ENCODE measurements at regions not wholly inside any gene's neighbourhood (a gene's known extent, or its start where the extent isn't known, plus 50 kb on each side); places are given as distances from the start of the nearest gene placed in this dataset.
A peak's percentile ranks its signal among the peaks of the same experiment; 100 is the strongest.

DNA sequence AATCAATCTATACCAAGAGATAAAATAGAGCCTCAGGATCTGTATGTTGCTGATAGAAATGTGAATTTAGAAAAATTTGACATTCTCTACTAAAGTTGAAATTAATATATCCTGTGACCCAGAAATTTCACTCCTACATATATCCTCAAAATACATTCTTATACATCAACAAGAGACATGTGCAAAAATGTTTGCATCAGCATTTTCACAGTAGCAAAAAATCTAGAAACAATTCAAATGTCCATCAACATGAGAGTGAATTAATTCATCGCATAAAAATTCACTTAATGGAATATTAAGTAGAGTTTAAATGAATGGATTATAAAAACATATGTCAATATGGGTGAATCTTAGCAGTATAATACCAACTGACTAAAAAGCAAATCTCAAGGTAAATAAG is 80.8 kb downstream of the GPR65 start:
- Histone ChIP-seq H3K79me2 (ENCODE audit: control insufficient read depth, insufficient read depth, low read length) (no peaks in the 10 kb centered on the region), H3K4me2 (ENCODE audit: insufficient read depth, low read length) (no peak overlapping the region), H3K9me3 (replicated peaks; ENCODE audit: control insufficient read depth, insufficient read depth, low read depth, low read length) (no peaks in the 10 kb centered on the region), H3K27ac (ENCODE audit: extremely low read depth, low read depth, low read length) (no peak overlapping the region), H2AFZ (ENCODE audit: low read depth, low read length) (no peak overlapping the region), H3K36me3 (ENCODE audit: control insufficient read depth, insufficient read depth, low read length) (no peaks in the 10 kb centered on the region), H3K9me1 (ENCODE audit: control insufficient read depth, insufficient read depth, low read length) (no peaks in the 10 kb centered on the region), H3K4me3 (no peak overlapping the region), H3K4me1 (replicated peaks in 1 of 2; ENCODE audit: control insufficient read depth in 2 of 2, insufficient read depth in 2 of 2, low read length in 2 of 2) (no peaks in the 10 kb centered on the region), H3K27me3 (ENCODE audit: control insufficient read depth in 2 of 2, insufficient read depth in 2 of 2, low read length in 2 of 2) (no peaks in the 10 kb centered on the region), H4K20me1 (replicated peaks; ENCODE audit: control insufficient read depth, insufficient read depth, low read length) (no peaks in the 10 kb centered on the region), H3K9ac (ENCODE audit: insufficient read depth in 1 of 2, low read depth in 2 of 2, low read length in 2 of 2) (no peak overlapping the region)
- intact Hi-C loops (cut with micrococcal nuclease) = no loop called here
- TF ChIP-seq ZNF165 (CRISPR knock-in tag; IDR thresholded peaks at IDR 0.05; ENCODE audit: borderline replicate concordance) = no peak
- peak; percentile 34; the same call in 1 of the 2 replicates for TF ChIP-seq MAFF (IDR thresholded peaks at IDR 0.05; ENCODE audit: low read length)
- TF ChIP-seq ZNF316 (IDR thresholded peaks at IDR 0.05) = peak; percentile 29; the same call in 1 of the 2 replicates
- WGBS (ENCODE audit: insufficient coverage, low coverage, missing lambda C conversion rate) = 0% methylated on average over 1 of the region's 1 CpG
- in situ Hi-C loops (cut with MboI) = no loop called here
- CTCF ChIA-PET (ENCODE audit: low intra/inter-chr PET ratio) = no interaction called here
- FAIRE-seq = no peak
- no peak for DNase-seq (ENCODE audit: extremely low read depth in 1 of 4, low spot score in 3 of 4)
- no peak for ATAC-seq
- POLR2A ChIA-PET = no interaction called here
- BruUV-seq (replicated peaks) = no TSS peak

- CTCF ChIA-PET (ENCODE audit: low intra/inter-chr PET ratio) = no interaction called here
- in situ Hi-C loops (cut with MboI) = no loop called here
Measured at GRCh38 chr14:88089445-88089844, 84.5 kb downstream of the GPR65 start.

More at GRCh38 chr14:88089445-88089844, 84.5 kb downstream of the GPR65 start:
- DNase-seq (ENCODE audit: extremely low read depth in 1 of 4, low spot score in 3 of 4) (no peak), ATAC-seq (no peak), FAIRE-seq (no peak)
- no TSS peak for BruUV-seq (replicated peaks)
- no peaks in the 10 kb centered on the region for H3K36me3 ChIP-seq (ENCODE audit: control insufficient read depth, insufficient read depth, low read length)
- TF ChIP-seq, protein P1, sequence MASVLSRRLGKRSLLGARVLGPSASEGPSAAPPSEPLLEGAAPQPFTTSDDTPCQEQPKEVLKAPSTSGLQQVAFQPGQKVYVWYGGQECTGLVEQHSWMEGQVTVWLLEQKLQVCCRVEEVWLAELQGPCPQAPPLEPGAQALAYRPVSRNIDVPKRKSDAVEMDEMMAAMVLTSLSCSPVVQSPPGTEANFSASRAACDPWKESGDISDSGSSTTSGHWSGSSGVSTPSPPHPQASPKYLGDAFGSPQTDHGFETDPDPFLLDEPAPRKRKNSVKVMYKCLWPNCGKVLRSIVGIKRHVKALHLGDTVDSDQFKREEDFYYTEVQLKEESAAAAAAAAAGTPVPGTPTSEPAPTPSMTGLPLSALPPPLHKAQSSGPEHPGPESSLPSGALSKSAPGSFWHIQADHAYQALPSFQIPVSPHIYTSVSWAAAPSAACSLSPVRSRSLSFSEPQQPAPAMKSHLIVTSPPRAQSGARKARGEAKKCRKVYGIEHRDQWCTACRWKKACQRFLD (CRISPR knock-in tag; IDR thresholded peaks at IDR 0.05) = no peak
- TF ChIP-seq MAFF (IDR thresholded peaks at IDR 0.05; ENCODE audit: low read length) (no peak), HCFC1 (IDR thresholded peaks at IDR 0.05; ENCODE audit: low read depth, low read length) (peak; percentile 46; the same call in 1 of the 2 replicates)
- no peaks in the 10 kb centered on the region for H4K20me1 ChIP-seq (replicated peaks; ENCODE audit: control insufficient read depth, insufficient read depth, low read length)
- H3K4me3 ChIP-seq = no peak overlapping the region
- intact Hi-C loops (cut with micrococcal nuclease) = no loop called here
- no peak overlapping the region for H3K27ac ChIP-seq (ENCODE audit: extremely low read depth, low read depth, low read length)
- H3K9ac ChIP-seq (ENCODE audit: insufficient read depth in 1 of 2, low read depth in 2 of 2, low read length in 2 of 2) = no peak overlapping the region
- H2AFZ ChIP-seq (ENCODE audit: low read depth, low read length) = no peak overlapping the region
- no peaks in the 10 kb centered on the region for H3K4me1 ChIP-seq (replicated peaks in 1 of 2; ENCODE audit: control insufficient read depth in 2 of 2, insufficient read depth in 2 of 2, low read length in 2 of 2)
- H3K4me2 ChIP-seq (ENCODE audit: insufficient read depth, low read length) = no peak overlapping the region
- no peaks in the 10 kb centered on the region for H3K9me1 ChIP-seq (ENCODE audit: control insufficient read depth, insufficient read depth, low read length)
- H3K9me3 ChIP-seq (replicated peaks; ENCODE audit: control insufficient read depth, insufficient read depth, low read depth, low read length) = no peaks in the 10 kb centered on the region
- no peaks in the 10 kb centered on the region for H3K79me2 ChIP-seq (ENCODE audit: control insufficient read depth, insufficient read depth, low read length)
- no peaks in the 10 kb centered on the region for H3K27me3 ChIP-seq (ENCODE audit: control insufficient read depth in 2 of 2, insufficient read depth in 2 of 2, low read length in 2 of 2)
- POLR2A ChIA-PET = no interaction called here
